ENCODE measurements at regions not wholly inside any gene's neighbourhood (a gene's known extent, or its start where the extent isn't known, plus 50 kb on each side); places are given as distances from the start of the nearest gene placed in this dataset.
"Not testable (repeated sequence)": the region's sequence is repeated elsewhere in the genome, so short reads cannot be mapped to it uniquely, and the experiment has no call there.

GRCh38 chr19:20287070-20287469, 120.1 kb downstream of the ZNF486 start:
- no peak for TF ChIP-seq CTCF (IDR thresholded peaks at IDR 0.05; ENCODE audit: control insufficient read depth, extremely low read depth, insufficient read depth)

GRCh38 chr19:20285876-20286275, 118.9 kb downstream of the ZNF486 start:
- not testable (repeated sequence) for H3K4me3 ChIP-seq (ENCODE audit: low read depth, low read length); DNase-seq (ENCODE audit: low read depth)

More at GRCh38 chr19:20287070-20287469, 120.1 kb downstream of the ZNF486 start:
- DNase-seq (ENCODE audit: low read depth) = no peak
- H3K4me3 ChIP-seq (ENCODE audit: low read depth, low read length) = no peak overlapping the region

- no peak overlapping the region for H3K4me3 ChIP-seq (ENCODE audit: low read depth, low read length)
- no peak for TF ChIP-seq CTCF (IDR thresholded peaks at IDR 0.05; ENCODE audit: control insufficient read depth, extremely low read depth, insufficient read depth)
- DNase-seq (ENCODE audit: low read depth) = no peak
Observed at GRCh38 chr19:20279516-20279915, 112.5 kb downstream of the ZNF486 start.

GRCh38 chr19:20278342-20278741, 111.3 kb downstream of the ZNF486 start:
- no peak overlapping the region for H3K4me3 ChIP-seq (ENCODE audit: low read depth, low read length)
- TF ChIP-seq CTCF (IDR thresholded peaks at IDR 0.05; ENCODE audit: control insufficient read depth, extremely low read depth, insufficient read depth) = peak; percentile 73
- DNase-seq (ENCODE audit: low read depth) = peak; percentile 7

- not testable (repeated sequence) for DNase-seq (ENCODE audit: low read depth); H3K4me3 ChIP-seq (ENCODE audit: low read depth, low read length)
Observed at GRCh38 chr19:20276732-20277082, 109.7 kb downstream of the ZNF486 start.

- no peak for DNase-seq (ENCODE audit: low read depth)
- TF ChIP-seq CTCF (IDR thresholded peaks at IDR 0.05; ENCODE audit: control insufficient read depth, extremely low read depth, insufficient read depth) = no peak
- H3K4me3 ChIP-seq (ENCODE audit: low read depth, low read length) = no peak overlapping the region
Observed at GRCh38 chr19:20276011-20276731, 109.2 kb downstream of the ZNF486 start.

- TF ChIP-seq CTCF (IDR thresholded peaks at IDR 0.05; ENCODE audit: control insufficient read depth, extremely low read depth, insufficient read depth) = no peak
- DNase-seq (ENCODE audit: low read depth) = no peak
- H3K4me3 ChIP-seq (ENCODE audit: low read depth, low read length) = no peak overlapping the region
Observed at GRCh38 chr19:20273951-20274570, 107.0 kb downstream of the ZNF486 start.

GRCh38 chr19:20273376-20273775, 106.4 kb downstream of the ZNF486 start:
- DNase-seq (ENCODE audit: low read depth) = no peak
- TF ChIP-seq CTCF (IDR thresholded peaks at IDR 0.05; ENCODE audit: control insufficient read depth, extremely low read depth, insufficient read depth) = no peak
- no peak overlapping the region for H3K4me3 ChIP-seq (ENCODE audit: low read depth, low read length)

- DNase-seq (ENCODE audit: low read depth); H3K4me3 ChIP-seq (ENCODE audit: low read depth, low read length): not testable (repeated sequence)
Observed at GRCh38 chr19:20272627-20273010, 105.6 kb downstream of the ZNF486 start.

- H3K4me3 ChIP-seq (ENCODE audit: low read depth, low read length); DNase-seq (ENCODE audit: low read depth): not testable (repeated sequence)
Observed at GRCh38 chr19:20271927-20272626, 105.1 kb downstream of the ZNF486 start.
